ENCODE measurements at regions not wholly inside any gene's neighbourhood (a gene's known extent, or its start where the extent isn't known, plus 50 kb on each side); places are given as distances from the start of the nearest gene placed in this dataset.

GRCh38 chr14:98579140-98579539 is 692.9 kb downstream of the BCL11B start:
- Mint-ChIP-seq H3K4me3 (no peak overlapping the region), H3K4me1 (ENCODE audit: low read depth) (no peaks in the 10 kb centered on the region), H3K27ac (no peak overlapping the region), H3K27me3 (ENCODE audit: low read depth) (peaks cover 8% of the 10 kb centered on the region), H3K36me3 (ENCODE audit: insufficient read depth in 2 of 2) (peaks cover 0 to 1% of the 10 kb centered on the region in 2 donors), H3K9me3 (peaks cover 0 to 3% of the 10 kb centered on the region in 2 donors)
- DNase-seq (no peak), ATAC-seq (replicated peaks in 1 of 2) (no peak)

DNA sequence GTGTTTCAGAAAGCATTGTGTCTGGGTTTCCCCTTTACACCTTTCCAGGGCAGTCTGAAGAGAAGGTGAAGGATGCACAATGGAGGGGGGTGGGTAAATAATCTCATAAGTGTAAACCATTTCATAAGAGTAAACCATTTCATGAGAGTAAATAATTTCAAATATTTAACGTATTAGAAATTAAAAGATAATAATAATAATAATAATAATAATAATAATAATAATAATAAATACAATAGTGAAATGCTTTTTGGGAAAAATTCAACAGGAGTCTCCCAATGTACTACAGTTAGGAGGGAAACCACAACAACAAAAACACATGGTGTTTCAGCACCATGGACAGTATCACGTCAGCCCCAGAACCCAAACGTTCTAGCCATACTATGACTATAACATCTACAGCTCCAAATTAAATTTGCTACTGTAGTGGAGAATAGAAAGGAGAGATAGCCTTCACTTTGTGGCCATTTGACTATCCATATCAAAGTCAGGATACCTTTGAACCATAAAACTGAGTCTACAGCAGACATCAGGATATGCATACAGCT is 691.8 kb downstream of the BCL11B start:
- no peak for ATAC-seq (replicated peaks in 1 of 2)
- Mint-ChIP-seq H3K9me3 (peaks cover 0 to 3% of the 10 kb centered on the region in 2 donors), H3K4me1 (ENCODE audit: low read depth) (no peaks in the 10 kb centered on the region), H3K27me3 (ENCODE audit: low read depth) (peaks cover 8% of the 10 kb centered on the region), H3K27ac (no peak overlapping the region), H3K4me3 (no peak overlapping the region), H3K36me3 (ENCODE audit: insufficient read depth in 2 of 2) (peaks cover 0 to 1% of the 10 kb centered on the region in 2 donors)
- DNase-seq = no peak

- Mint-ChIP-seq H3K9me3 (peaks cover 0 to 3% of the 10 kb centered on the region in 2 donors), H3K4me3 (no peak overlapping the region), H3K27ac (no peak overlapping the region), H3K36me3 (ENCODE audit: insufficient read depth in 2 of 2) (peaks cover 0 to 1% of the 10 kb centered on the region in 2 donors), H3K27me3 (ENCODE audit: low read depth) (peaks cover 8% of the 10 kb centered on the region), H3K4me1 (ENCODE audit: low read depth) (no peaks in the 10 kb centered on the region)
- ATAC-seq (replicated peaks in 1 of 2) = no peak
- no peak for DNase-seq
Observed at GRCh38 chr14:98582276-98582675, 689.7 kb downstream of the BCL11B start.

GRCh38 chr14:98591161-98591560 is 680.8 kb downstream of the BCL11B start:
- ATAC-seq (replicated peaks in 1 of 2) (no peak), DNase-seq (no peak)
- H3K27ac Mint-ChIP-seq = no peak overlapping the region
- no peaks in the 10 kb centered on the region for H3K4me1 Mint-ChIP-seq (ENCODE audit: low read depth)
- H3K4me3 Mint-ChIP-seq = no peak overlapping the region
- peaks cover 3% of the 10 kb centered on the region in 2 donors for H3K36me3 Mint-ChIP-seq (ENCODE audit: insufficient read depth in 2 of 2)
- H3K9me3 Mint-ChIP-seq = peaks cover 0 to 3% of the 10 kb centered on the region in 2 donors
- H3K27me3 Mint-ChIP-seq (ENCODE audit: low read depth) = no peaks in the 10 kb centered on the region

- H3K9me3 Mint-ChIP-seq = peaks cover 4 to 8% of the 10 kb centered on the region in 2 donors
- H3K4me1 Mint-ChIP-seq (ENCODE audit: low read depth) = no peaks in the 10 kb centered on the region
- H3K4me3 Mint-ChIP-seq = no peak overlapping the region
- no peaks in the 10 kb centered on the region for H3K27me3 Mint-ChIP-seq (ENCODE audit: low read depth)
- DNase-seq (no peak), ATAC-seq (replicated peaks in 1 of 2) (no peak)
- H3K36me3 Mint-ChIP-seq (ENCODE audit: insufficient read depth in 2 of 2) = peaks cover 5 to 8% of the 10 kb centered on the region in 2 donors
- no peak overlapping the region for H3K27ac Mint-ChIP-seq
Observed at GRCh38 chr14:98592611-98593170, 679.3 kb downstream of the BCL11B start.

GRCh38 chr14:98593361-98593761 is 678.6 kb downstream of the BCL11B start:
- H3K27me3 Mint-ChIP-seq (ENCODE audit: low read depth) = no peaks in the 10 kb centered on the region
- no peak overlapping the region for H3K27ac Mint-ChIP-seq
- H3K4me3 Mint-ChIP-seq = no peak overlapping the region
- H3K9me3 Mint-ChIP-seq = peaks cover 4 to 10% of the 10 kb centered on the region in 2 donors
- DNase-seq (no peak), ATAC-seq (replicated peaks in 1 of 2) (no peak)
- no peaks in the 10 kb centered on the region for H3K4me1 Mint-ChIP-seq (ENCODE audit: low read depth)
- H3K36me3 Mint-ChIP-seq (ENCODE audit: insufficient read depth in 2 of 2) = peaks cover 5 to 10% of the 10 kb centered on the region in 2 donors

- H3K4me3 Mint-ChIP-seq = no peak overlapping the region
- H3K36me3 Mint-ChIP-seq (ENCODE audit: insufficient read depth in 2 of 2) = peaks cover 5 to 10% of the 10 kb centered on the region in 2 donors
- H3K4me1 Mint-ChIP-seq (ENCODE audit: low read depth) = no peaks in the 10 kb centered on the region
- H3K27me3 Mint-ChIP-seq (ENCODE audit: low read depth) = no peaks in the 10 kb centered on the region
- no peak overlapping the region for H3K27ac Mint-ChIP-seq
- DNase-seq (no peak), ATAC-seq (replicated peaks in 1 of 2) (no peak)
- peaks cover 4 to 10% of the 10 kb centered on the region in 2 donors for H3K9me3 Mint-ChIP-seq
Observed at GRCh38 chr14:98594156-98594555, 677.8 kb downstream of the BCL11B start.

DNA sequence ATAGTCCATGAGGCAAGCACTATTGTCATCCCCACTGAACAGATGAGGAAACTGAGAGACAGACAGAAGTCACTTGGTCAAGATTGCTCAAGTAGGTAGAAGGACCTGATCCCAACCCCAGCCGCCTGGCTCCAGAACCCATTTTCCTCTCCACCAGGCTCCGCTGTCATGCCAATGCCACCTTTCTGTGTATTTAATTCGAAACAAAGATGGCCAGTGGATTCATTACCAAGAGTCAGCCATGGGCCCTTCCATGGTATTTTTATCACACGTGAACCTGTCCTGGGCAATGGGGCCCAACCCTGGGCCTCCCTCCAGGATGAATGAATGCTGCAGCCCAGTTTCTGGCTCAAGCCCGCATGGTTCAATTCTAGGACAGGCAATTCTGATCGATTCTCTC is 673.4 kb downstream of the BCL11B start:
- H3K4me1 Mint-ChIP-seq (ENCODE audit: low read depth) = no peaks in the 10 kb centered on the region
- DNase-seq (no peak), ATAC-seq (replicated peaks in 1 of 2) (no peak)
- peaks cover 4 to 10% of the 10 kb centered on the region in 2 donors for H3K9me3 Mint-ChIP-seq
- H3K27me3 Mint-ChIP-seq (ENCODE audit: low read depth) = no peaks in the 10 kb centered on the region
- H3K36me3 Mint-ChIP-seq (ENCODE audit: insufficient read depth in 2 of 2) = peaks cover 5 to 10% of the 10 kb centered on the region in 2 donors
- no peak overlapping the region for H3K27ac Mint-ChIP-seq
- no peak overlapping the region for H3K4me3 Mint-ChIP-seq

DNA sequence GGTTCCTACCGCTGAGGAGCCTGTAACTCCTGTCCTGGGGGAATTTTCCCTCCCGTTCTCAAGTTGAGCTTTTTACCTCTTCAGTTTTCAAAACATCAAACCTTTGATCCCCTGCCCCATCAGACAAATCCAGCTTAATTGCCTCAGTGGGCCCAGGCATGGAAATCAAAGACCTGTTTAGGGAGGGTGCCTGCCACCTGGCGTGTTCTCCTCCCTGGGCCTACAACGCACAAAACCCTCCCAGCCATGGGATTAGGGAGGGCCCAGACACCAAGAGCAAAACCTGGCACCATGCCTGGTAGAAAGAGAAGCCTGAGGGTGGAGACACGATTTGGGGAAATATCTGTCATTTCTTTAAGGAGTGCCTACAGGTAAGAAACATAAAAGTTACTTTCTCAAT is 672.9 kb downstream of the BCL11B start:
- Mint-ChIP-seq H3K4me3 (no peak overlapping the region), H3K4me1 (ENCODE audit: low read depth) (no peaks in the 10 kb centered on the region)

DNA sequence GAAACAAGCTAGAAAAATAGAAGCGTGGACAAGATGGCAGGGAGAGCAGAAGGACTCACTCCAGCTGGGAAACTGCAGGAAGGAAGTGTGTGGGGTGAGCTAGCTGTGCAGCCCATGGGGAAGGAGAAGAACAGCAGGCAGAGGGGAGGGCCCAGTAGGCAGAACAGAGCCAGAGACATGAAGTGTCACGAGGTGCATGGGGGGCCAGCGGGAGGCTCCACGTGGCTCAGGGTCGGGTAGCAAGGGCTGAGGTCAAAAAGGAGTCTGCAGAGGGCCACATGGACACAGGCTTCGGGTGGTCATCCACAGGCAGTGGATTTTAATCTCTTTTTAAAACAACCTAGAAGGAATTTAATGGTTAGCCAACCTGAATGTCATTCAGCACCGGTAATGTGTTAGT is 669.0 kb downstream of the BCL11B start:
- Mint-ChIP-seq H3K27ac (no peak overlapping the region), H3K4me3 (no peak overlapping the region), H3K9me3 (peaks cover 0 to 2% of the 10 kb centered on the region in 2 donors), H3K4me1 (ENCODE audit: low read depth) (peaks cover under 1% of the 10 kb centered on the region), H3K27me3 (ENCODE audit: low read depth) (no peaks in the 10 kb centered on the region), H3K36me3 (ENCODE audit: insufficient read depth in 2 of 2) (peaks cover 0 to 2% of the 10 kb centered on the region in 2 donors)
- ATAC-seq (replicated peaks in 1 of 2) (no peak), DNase-seq (no peak)

More for the DNA sequence above, 672.9 kb downstream of the BCL11B start:
- Mint-ChIP-seq H3K27me3 (ENCODE audit: low read depth) (no peaks in the 10 kb centered on the region), H3K27ac (no peak overlapping the region), H3K9me3 (peaks cover 4 to 10% of the 10 kb centered on the region in 2 donors), H3K36me3 (ENCODE audit: insufficient read depth in 2 of 2) (peaks cover 5 to 10% of the 10 kb centered on the region in 2 donors)
- no peak for ATAC-seq (replicated peaks in 1 of 2)
- DNase-seq = no peak

GRCh38 chr14:98605043-98605442 is 667.0 kb downstream of the BCL11B start:
- Mint-ChIP-seq H3K9me3 (no peaks in the 10 kb centered on the region), H3K4me1 (ENCODE audit: low read depth) (peaks cover 11% of the 10 kb centered on the region), H3K27me3 (ENCODE audit: low read depth) (no peaks in the 10 kb centered on the region), H3K27ac (no peak overlapping the region), H3K4me3 (no peak overlapping the region), H3K36me3 (ENCODE audit: insufficient read depth in 2 of 2) (no peaks in the 10 kb centered on the region)
- ATAC-seq (replicated peaks in 1 of 2) = no peak
- DNase-seq = no peak

DNA sequence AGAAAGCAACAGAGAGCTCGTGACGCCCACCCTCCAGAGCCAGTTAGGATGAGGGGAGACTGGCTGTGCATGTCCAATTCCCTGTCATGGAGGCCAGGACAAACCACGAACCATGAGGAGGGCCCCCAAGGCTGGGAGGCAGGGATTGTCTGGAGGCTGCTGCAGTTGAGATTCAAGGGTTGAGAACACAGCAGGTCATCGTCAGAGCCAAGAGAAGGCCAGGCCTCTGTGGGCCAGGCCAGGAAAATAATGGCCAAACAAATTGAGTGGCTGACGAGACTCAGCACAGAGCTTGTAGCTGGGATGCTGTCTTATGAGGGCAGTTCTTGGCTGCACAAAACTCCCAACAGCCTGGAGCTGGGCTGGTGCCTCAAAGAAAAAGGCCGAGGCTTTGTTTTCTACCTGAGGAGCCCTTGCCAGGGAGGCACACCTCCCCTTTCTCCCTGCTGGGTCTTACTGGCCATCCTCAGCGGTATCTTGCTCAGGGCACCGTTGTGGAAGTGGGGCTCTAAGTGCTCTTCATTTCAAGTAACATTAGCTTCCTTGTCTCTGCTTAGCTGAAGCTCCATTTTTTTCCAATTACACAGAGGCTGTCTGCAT is 665.9 kb downstream of the BCL11B start:
- no peak for DNase-seq
- Mint-ChIP-seq H3K36me3 (ENCODE audit: insufficient read depth in 2 of 2) (no peaks in the 10 kb centered on the region), H3K27me3 (ENCODE audit: low read depth) (no peaks in the 10 kb centered on the region), H3K9me3 (no peaks in the 10 kb centered on the region), H3K4me3 (no peak overlapping the region), H3K4me1 (ENCODE audit: low read depth) (peaks cover 11% of the 10 kb centered on the region), H3K27ac (no peak overlapping the region)
- no peak for ATAC-seq (replicated peaks in 1 of 2)

- no peaks in the 10 kb centered on the region for H3K27me3 Mint-ChIP-seq (ENCODE audit: low read depth)
- no peak overlapping the region for H3K4me3 Mint-ChIP-seq
- ATAC-seq (replicated peaks in 1 of 2) (no peak), DNase-seq (no peak)
- no peak overlapping the region for H3K27ac Mint-ChIP-seq
- peaks cover 11% of the 10 kb centered on the region for H3K4me1 Mint-ChIP-seq (ENCODE audit: low read depth)
- no peaks in the 10 kb centered on the region for H3K9me3 Mint-ChIP-seq
- H3K36me3 Mint-ChIP-seq (ENCODE audit: insufficient read depth in 2 of 2) = no peaks in the 10 kb centered on the region
Observed at GRCh38 chr14:98606816-98607215, 665.2 kb downstream of the BCL11B start.
